ENCODE measurements at regions not wholly inside any gene's neighbourhood (a gene's known extent, or its start where the extent isn't known, plus 50 kb on each side); places are given as distances from the start of the nearest gene placed in this dataset.

GRCh38 chr10:78454123-78454645, 420.5 kb downstream of the RPS24 start:
- TF ChIP-seq POLR2A (IDR thresholded peaks at IDR 0.05) (no peak), CTCF (IDR thresholded peaks at IDR 0.05) (no peak)
